ENCODE measurements at regions not wholly inside any gene's neighbourhood (a gene's known extent, or its start where the extent isn't known, plus 50 kb on each side); places are given as distances from the start of the nearest gene placed in this dataset.

- TF ChIP-seq NFYB (CRISPR knock-in tag; conservative IDR thresholded peaks at IDR 0.05; ENCODE audit: low read depth) (no peak), JUN (CRISPR knock-in tag; IDR thresholded peaks at IDR 0.05) (no peak), USF1 (CRISPR knock-in tag; IDR thresholded peaks at IDR 0.05) (no peak), CTCF (IDR thresholded peaks at IDR 0.05) (no peak), NR3C1 (CRISPR knock-in tag; conservative IDR thresholded peaks at IDR 0.05; ENCODE audit: low read depth) (no peak), ATF3 (CRISPR knock-in tag; conservative IDR thresholded peaks at IDR 0.05) (no peak), ZSCAN18 (CRISPR knock-in tag; IDR thresholded peaks at IDR 0.05) (no peak), NR1H2 (CRISPR knock-in tag; IDR thresholded peaks at IDR 0.05) (no peak)
- TF ChIP-seq, protein P1, sequence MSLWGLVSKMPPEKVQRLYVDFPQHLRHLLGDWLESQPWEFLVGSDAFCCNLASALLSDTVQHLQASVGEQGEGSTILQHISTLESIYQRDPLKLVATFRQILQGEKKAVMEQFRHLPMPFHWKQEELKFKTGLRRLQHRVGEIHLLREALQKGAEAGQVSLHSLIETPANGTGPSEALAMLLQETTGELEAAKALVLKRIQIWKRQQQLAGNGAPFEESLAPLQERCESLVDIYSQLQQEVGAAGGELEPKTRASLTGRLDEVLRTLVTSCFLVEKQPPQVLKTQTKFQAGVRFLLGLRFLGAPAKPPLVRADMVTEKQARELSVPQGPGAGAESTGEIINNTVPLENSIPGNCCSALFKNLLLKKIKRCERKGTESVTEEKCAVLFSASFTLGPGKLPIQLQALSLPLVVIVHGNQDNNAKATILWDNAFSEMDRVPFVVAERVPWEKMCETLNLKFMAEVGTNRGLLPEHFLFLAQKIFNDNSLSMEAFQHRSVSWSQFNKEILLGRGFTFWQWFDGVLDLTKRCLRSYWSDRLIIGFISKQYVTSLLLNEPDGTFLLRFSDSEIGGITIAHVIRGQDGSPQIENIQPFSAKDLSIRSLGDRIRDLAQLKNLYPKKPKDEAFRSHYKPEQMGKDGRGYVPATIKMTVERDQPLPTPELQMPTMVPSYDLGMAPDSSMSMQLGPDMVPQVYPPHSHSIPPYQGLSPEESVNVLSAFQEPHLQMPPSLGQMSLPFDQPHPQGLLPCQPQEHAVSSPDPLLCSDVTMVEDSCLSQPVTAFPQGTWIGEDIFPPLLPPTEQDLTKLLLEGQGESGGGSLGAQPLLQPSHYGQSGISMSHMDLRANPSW (CRISPR knock-in tag; conservative IDR thresholded peaks at IDR 0.05; ENCODE audit: low read depth), result no peak
These were observed 67.5 kb upstream of the GPR6 start for GRCh38 chr6:109910571-109910970.

All from WTC11 (cell line).